GM20431 (cell line): ENCODE measurements at regions not wholly inside any gene's neighbourhood (a gene's known extent, or its start where the extent isn't known, plus 50 kb on each side); places are given as distances from the start of the nearest gene placed in this dataset.
"Not testable (repeated sequence)": the region's sequence is repeated elsewhere in the genome, so short reads cannot be mapped to it uniquely, and the experiment has no call there.

Experiments used
- in situ Hi-C: fragments of 300-500 bp; cut with MseI, MboI; formaldehyde crosslinking; loops from one replicate; pipeline ENCODE4 v1.15.0; 2020; ENCODE audit warnings: low sequenced_read_pairs; ENCODE audit not compliant: unreplicated experiment

DNA sequence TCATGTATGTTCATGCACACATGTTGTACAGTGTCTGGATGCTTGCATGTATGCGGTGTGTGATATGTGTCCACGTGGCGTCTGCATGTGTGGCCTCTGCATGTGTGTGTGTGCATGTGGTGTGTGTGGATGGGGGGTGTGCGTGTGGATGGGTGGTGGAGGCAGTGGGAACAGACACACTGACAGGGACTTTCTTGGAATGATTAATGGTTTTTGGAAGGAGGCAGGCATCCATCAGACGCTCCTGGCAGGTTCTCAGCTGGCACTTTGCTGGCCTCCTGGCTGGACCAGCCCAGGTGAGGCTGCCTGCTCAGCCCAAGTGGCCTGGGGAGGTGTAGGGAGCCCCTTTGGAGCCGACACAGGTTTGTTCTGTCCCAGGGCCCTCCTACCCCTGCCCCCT lies 121.2 kb upstream of the CIBAR2 start:
- in situ Hi-C loops, result no loop called here

DNA sequence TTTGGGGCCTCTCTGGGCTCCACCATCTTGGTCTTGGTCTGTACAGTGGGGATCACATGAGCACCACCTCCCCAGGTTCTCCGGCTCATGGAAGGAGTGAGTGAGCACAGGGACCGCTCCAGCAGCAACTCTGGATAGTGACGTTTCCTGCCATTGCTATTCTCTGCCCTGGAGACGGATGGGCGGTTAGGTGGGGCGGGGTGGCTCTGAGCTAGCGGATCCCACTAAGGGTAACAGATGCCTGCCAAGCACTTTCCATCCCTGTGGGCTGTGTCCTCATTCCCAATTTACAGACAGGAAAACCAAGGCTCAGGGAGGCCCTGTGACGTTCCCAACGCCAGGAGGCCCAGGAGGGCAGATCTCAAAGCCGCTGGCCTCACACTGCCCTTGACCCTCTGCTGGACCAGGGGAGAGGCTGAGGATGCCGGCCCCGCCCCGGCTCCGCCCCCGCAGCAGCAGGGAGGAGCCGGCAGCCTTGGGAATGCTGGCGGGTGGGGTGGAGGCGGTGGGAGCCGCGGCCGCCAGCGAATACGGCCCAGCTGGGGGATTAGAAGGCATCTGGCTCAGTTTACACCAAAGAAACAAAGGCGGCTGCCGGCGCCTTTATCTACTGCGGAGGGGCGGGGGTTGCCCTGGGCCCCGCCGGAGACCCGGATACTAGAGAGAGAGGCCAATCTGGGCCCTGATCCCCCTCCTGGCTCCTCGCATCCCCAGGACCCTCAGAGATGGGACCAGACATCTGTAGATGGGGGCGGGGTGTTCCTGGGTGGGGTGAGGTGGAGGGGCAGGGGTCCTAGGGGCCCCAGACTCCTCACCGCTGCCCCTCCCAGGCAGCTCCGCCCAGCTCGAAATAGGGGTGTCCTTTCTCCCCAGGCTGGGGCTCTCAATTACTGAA lies 122.3 kb upstream of the CIBAR2 start:
- in situ Hi-C loops, result no loop called here

GRCh38 chr16:85235991-85236817 lies 123.9 kb upstream of the CIBAR2 start:
- in situ Hi-C loops, result no loop called here

DNA sequence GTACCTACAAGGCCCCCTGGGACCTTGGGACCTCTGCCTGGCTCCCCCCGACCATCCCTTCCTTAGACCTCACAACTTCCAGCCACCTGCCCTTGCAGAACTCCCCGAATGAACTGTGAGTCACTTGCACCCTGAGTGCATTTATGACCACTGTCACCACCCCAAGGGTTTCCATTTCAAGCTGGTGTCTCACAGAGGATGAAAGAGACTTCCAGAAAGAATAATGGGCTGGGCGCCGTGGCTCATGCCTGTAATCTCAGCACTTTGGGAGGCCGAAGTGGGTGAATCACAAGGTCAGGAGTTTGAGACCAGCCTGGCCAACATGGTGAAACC lies 124.5 kb upstream of the CIBAR2 start:
- in situ Hi-C loops, result no loop called here

DNA sequence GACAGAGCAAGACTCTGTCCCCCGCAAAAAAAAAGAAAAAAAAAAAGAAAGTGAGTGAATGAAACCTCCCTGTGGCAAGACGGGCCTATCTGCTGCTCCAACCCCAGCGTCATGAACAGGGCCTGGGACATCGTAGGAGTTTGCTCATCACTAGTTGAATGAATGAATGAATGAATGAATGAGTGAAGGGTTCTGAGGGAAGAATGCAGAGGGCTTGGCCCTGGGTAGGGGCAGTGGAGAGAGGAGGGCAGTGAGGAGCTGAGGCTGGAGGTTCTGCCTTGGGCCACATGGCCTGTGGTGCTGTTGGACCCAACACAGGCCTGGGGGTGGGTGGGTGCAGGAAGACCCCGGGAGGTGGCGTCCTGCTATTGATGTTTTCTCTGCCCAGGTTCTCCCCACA lies 125.5 kb upstream of the CIBAR2 start:
- in situ Hi-C loops, result no loop called here

- in situ Hi-C loops, result no loop called here
Observed at GRCh38 chr16:85238233-85238647, 126.0 kb upstream of the CIBAR2 start.

GRCh38 chr16:85239239-85239638 lies 127.0 kb upstream of the CIBAR2 start:
- in situ Hi-C loops, result no loop called here

GRCh38 chr16:85239871-85240270 lies 127.6 kb upstream of the CIBAR2 start:
- in situ Hi-C loops, result no loop called here

DNA sequence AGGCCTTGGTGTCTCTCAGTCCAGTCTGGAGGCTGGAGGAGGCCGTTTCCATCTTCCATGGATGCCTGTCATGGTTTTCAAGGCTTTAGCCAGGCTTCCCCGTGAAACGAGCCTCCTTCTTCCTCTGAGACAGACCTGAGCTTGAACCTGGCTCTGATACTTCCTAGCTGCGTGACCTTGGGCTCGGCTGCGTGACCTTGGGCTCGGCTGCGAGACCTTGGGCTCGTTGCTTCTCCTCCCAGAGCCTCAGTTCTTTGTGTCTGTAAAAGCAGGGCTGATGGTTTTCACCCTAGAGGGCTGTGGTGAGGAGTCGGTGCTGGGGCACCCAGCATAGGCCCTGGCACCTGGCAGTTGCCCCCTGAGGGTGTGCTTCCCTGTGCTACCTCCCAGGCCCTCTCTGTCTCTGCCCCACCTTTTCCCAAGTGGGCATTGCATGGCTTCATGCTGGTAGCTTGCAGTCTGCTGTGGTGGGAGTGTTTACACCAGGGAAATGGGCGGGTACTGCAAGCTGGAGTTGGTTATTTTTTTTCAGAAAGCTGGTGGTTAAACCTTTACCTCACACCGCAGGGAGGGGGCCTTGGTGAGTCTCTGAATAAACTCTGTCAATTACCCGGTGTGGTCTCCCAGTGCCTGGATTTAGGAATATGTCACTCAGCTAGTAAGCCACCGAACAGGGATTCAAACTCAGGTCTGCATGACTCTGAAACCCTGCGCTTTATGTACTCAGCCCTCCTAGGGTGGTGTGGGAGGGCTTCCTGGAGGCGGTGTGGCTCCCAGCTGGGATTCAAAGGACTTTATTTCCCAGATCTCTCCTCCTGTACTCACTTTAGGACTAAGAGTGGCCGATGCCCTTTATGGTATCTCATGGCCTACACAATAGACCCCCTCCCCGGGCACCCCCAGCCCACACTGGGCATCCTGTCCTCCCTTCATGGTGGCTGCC lies 129.0 kb upstream of the CIBAR2 start:
- in situ Hi-C loops, result no loop called here

- in situ Hi-C loops, result no loop called here
Observed at GRCh38 chr16:85242140-85242539, 129.9 kb upstream of the CIBAR2 start.

DNA sequence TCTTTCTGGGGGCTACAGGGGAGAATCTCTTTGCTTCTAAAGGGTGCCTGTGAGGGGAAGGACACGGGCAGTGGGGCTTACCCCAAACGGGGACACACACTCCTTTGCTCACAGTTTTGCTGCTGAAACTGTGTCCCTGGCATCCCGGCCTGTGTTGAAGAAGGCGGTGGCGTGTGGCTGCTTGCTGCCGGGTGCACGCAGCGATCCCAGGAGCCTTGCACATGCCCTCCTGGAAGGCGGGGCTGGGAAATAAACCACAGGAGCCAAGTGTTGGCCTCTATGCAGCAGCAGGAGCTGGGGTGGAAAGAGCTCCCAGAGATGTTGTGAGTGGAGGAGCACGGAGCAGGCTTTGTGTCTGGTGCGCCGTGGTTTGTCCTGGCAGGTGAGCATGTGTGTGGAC lies 131.0 kb upstream of the CIBAR2 start:
- in situ Hi-C loops, result no loop called here

DNA sequence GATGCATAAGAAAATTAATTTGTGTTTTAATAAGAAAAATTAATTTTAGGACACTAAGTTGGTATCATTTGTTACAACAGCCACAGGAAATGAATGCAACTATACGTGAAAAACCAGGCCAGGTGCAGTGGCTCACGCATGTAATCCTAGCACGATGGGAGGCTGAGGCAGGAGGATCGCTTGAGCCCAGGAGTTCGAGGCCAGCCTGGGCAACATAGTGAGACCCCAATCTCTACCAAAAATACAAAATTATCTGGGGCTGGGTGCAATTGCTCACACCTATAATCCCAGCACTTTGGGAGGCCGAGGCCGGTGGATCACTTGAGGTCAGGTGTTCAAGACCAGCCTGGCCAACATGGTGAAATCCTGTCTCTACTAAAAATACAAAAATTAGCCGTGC lies 132.2 kb upstream of the CIBAR2 start:
- in situ Hi-C loops, result not testable (repeated sequence)

- in situ Hi-C loops, result no loop called here
Observed at GRCh38 chr16:85245307-85246172, 133.3 kb upstream of the CIBAR2 start.

- in situ Hi-C loops, result no loop called here
Observed at GRCh38 chr16:85246473-85246872, 134.2 kb upstream of the CIBAR2 start.

GRCh38 chr16:85246973-85247372 lies 134.7 kb upstream of the CIBAR2 start:
- in situ Hi-C loops, result no loop called here

DNA sequence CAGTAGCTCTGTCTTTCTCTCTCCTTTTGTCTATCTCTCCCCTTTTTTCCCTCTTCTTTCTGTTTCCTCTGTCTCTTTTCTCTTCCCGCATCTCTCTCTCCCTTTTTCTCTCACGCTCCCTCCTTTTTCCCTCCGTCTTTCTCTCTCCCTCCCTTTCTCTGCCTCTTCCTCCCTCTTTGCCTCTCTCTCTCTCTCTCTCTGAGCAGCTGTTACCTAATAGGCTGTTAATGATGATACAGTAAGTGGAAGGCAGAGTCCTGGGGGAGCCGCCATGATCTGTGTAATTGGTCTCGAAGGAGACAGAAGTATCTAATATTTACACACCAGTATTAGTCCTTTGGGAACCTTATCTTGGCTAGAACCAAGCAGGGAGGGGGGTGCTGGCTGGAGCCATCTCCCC lies 136.1 kb upstream of the CIBAR2 start:
- in situ Hi-C loops, result no loop called here

GRCh38 chr16:85248857-85249256 lies 136.6 kb upstream of the CIBAR2 start:
- in situ Hi-C loops, result no loop called here

DNA sequence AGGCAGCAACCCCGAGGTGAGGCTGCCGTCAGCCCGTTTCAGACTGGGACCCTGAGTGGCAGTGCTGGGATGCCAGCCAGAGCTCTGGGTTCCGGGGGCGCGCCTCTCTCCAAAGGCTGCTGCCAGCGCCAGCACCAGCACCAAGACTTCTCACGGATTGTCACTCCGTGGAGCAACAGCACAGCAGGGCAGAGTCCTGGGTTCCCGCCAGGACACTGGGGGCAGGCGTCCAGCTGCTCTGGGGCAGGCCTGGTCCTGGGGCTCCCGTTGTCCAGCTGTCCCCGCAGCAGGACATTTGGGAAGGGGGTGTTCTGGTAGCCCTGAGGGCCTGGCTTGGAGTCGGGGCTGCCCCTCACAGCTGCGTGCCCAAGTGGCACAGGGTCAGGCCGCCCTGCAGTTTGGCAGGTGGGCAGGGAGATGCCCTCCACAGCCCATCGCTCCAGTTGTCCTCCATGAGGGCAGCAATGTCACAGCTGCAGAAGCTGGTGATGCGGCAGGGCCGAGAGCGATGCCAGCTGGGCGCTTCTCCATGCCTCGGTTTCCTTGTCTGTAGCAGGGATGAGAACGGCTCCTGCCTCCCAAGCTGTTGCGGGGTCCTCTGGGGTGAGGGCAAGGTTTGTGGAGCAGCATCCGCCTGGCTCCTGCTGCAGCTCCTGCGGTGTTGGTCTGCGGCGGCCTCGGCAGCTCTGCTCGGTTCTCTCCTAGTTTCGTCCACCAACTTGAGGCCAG lies 137.3 kb upstream of the CIBAR2 start:
- in situ Hi-C loops, result no loop called here

GRCh38 chr16:85250147-85250463 lies 137.8 kb upstream of the CIBAR2 start:
- in situ Hi-C loops, result no loop called here
